Smooth muscle cell (in vitro differentiated cells): ENCODE measurements at regions not wholly inside any gene's neighbourhood (a gene's known extent, or its start where the extent isn't known, plus 50 kb on each side); places are given as distances from the start of the nearest gene placed in this dataset.
"Not testable (repeated sequence)": the region's sequence is repeated elsewhere in the genome, so short reads cannot be mapped to it uniquely, and the experiment has no call there.

Experiments
- DNase-seq: peaks from one replicate; lab custom pipeline; 2025; ENCODE audit not compliant: unreplicated experiment; lab: John Stamatoyannopoulos, UW
- H2AFZ ChIP-seq: fragments of 200-600 bp; sonication (generic); 2 replicates; pipeline ENCODE4 v1.6.0; 2016; ENCODE audit warnings: antibody characterized with exemption, low read depth, mild to moderate bottlenecking
- H3F3A ChIP-seq: fragments of 200-600 bp; sonication (generic); 2 replicates; pipeline ENCODE4 v1.6.0; 2017; ENCODE audit warnings: antibody characterized with exemption, low read depth
- H3K27ac ChIP-seq: fragments of 200-600 bp; sonication (generic); 2 replicates; pipeline ENCODE4 v1.5.1; 2016; ENCODE audit warnings: low read depth, mild to moderate bottlenecking
- H3K27me3 ChIP-seq: fragments of 200-600 bp; sonication (generic); 2 replicates; pipeline ENCODE4 v1.6.1; 2016; ENCODE audit warnings: low read depth, mild to moderate bottlenecking
- H3K36me3 ChIP-seq: fragments of 200-600 bp; sonication (generic); 2 replicates; pipeline ENCODE4 v1.5.1; 2016; ENCODE audit warnings: low read depth
- H3K4me1 ChIP-seq: fragments of 200-600 bp; sonication (generic); 2 replicates; pipeline ENCODE4 v1.5.1; 2016; ENCODE audit warnings: low read depth
- H3K4me2 ChIP-seq: fragments of 200-600 bp; sonication (generic); 2 replicates; pipeline ENCODE4 v1.6.0; 2016; ENCODE audit warnings: mild to moderate bottlenecking
- H3K4me3 ChIP-seq: fragments of 200-600 bp; sonication (generic); 2 replicates; pipeline ENCODE4 v1.5.1; 2016; ENCODE audit warnings: mild to moderate bottlenecking
- H3K79me2 ChIP-seq: fragments of 200-600 bp; sonication (generic); 2 replicates; pipeline ENCODE4 v1.6.0; 2016; ENCODE audit warnings: low read depth, mild to moderate bottlenecking
- H3K9ac ChIP-seq: fragments of 200-600 bp; sonication (generic); 2 replicates; pipeline ENCODE4 v1.6.0; 2016; ENCODE audit warnings: low read depth
- H3K9me3 ChIP-seq: fragments of 200-600 bp; sonication (generic); replicated peaks from 2 replicates; pipeline ENCODE4 v1.5.1; 2016; ENCODE audit warnings: low read depth
- H4K20me1 ChIP-seq: fragments of 200-600 bp; sonication (generic); 2 replicates; pipeline ENCODE4 v1.6.0; 2016; ENCODE audit warnings: low read depth
- CTCF ChIP-seq: fragments of 200-600 bp; sonication (generic); IDR thresholded peaks from 2 replicates; pipeline ENCODE4 v1.5.1; 2017; ENCODE audit warnings: borderline replicate concordance, mild to moderate bottlenecking, antibody characterized with exemption; ENCODE audit not compliant: insufficient read depth, poor library complexity, severe bottlenecking
- WGBS: methylation state at CpG from one replicate; pipeline ENCODE4 v1.1.7; 2016; ENCODE audit warnings: low lambda C conversion rate; 5-methylcytosine and 5-hydroxymethylcytosine counted together

GRCh38 chr4:117014236-117014635, 71.1 kb downstream of the TRAM1L1 start:
- Histone ChIP-seq H3K36me3 (no peaks in the 10 kb centered on the region), H3F3A (no peaks in the 10 kb centered on the region), H2AFZ (no peak overlapping the region), H3K4me1 (no peaks in the 10 kb centered on the region), H3K4me3 (no peak overlapping the region), H3K9me3 (no peaks in the 10 kb centered on the region), H3K79me2 (no peaks in the 10 kb centered on the region), H3K27me3 (no peaks in the 10 kb centered on the region), H3K4me2 (no peak overlapping the region), H3K27ac (no peak overlapping the region), H3K9ac (no peak overlapping the region), H4K20me1 (no peaks in the 10 kb centered on the region)
- 84% methylated on average over 3 of the region's 3 CpGs for WGBS
- no peak for DNase-seq
- TF ChIP-seq CTCF = no peak

- H2AFZ ChIP-seq = no peak overlapping the region
- H3K36me3 ChIP-seq = no peaks in the 10 kb centered on the region
- no peak overlapping the region for H3K27ac ChIP-seq
- no peaks in the 10 kb centered on the region for H3K4me1 ChIP-seq
- no peak overlapping the region for H3K9ac ChIP-seq
- H3K4me2 ChIP-seq = no peak overlapping the region
- TF ChIP-seq CTCF = no peak
- H3K27me3 ChIP-seq = no peaks in the 10 kb centered on the region
- WGBS = 88% methylated on average over 1 of the region's 1 CpG
- no peak overlapping the region for H3K4me3 ChIP-seq
- H3K9me3 ChIP-seq = no peaks in the 10 kb centered on the region
- no peak for DNase-seq
- H3F3A ChIP-seq = no peaks in the 10 kb centered on the region
- H3K79me2 ChIP-seq = no peaks in the 10 kb centered on the region
- H4K20me1 ChIP-seq = no peaks in the 10 kb centered on the region
These were observed 74.7 kb downstream of the TRAM1L1 start for GRCh38 chr4:117010671-117011070.

GRCh38 chr4:117001077-117001476, 84.3 kb downstream of the TRAM1L1 start:
- H3K27ac ChIP-seq = no peak overlapping the region
- no peaks in the 10 kb centered on the region for H3K27me3 ChIP-seq
- no peak overlapping the region for H3K9ac ChIP-seq
- no peaks in the 10 kb centered on the region for H3K79me2 ChIP-seq
- H3K4me3 ChIP-seq = no peak overlapping the region
- H3K4me2 ChIP-seq = no peak overlapping the region
- no peak for DNase-seq
- H4K20me1 ChIP-seq = no peaks in the 10 kb centered on the region
- H3K9me3 ChIP-seq = no peaks in the 10 kb centered on the region
- H3K36me3 ChIP-seq = no peaks in the 10 kb centered on the region
- H3K4me1 ChIP-seq = no peaks in the 10 kb centered on the region
- 81% methylated on average over 8 of the region's 8 CpGs for WGBS
- TF ChIP-seq CTCF = no peak
- no peak overlapping the region for H2AFZ ChIP-seq
- H3F3A ChIP-seq = no peaks in the 10 kb centered on the region

GRCh38 chr4:116982656-116983055, 102.7 kb downstream of the TRAM1L1 start:
- Histone ChIP-seq H3K27ac (no peak overlapping the region), H3K27me3 (no peaks in the 10 kb centered on the region), H3K9ac (no peak overlapping the region), H3F3A (no peaks in the 10 kb centered on the region), H3K9me3 (no peaks in the 10 kb centered on the region), H2AFZ (no peak overlapping the region), H4K20me1 (no peaks in the 10 kb centered on the region), H3K36me3 (no peaks in the 10 kb centered on the region), H3K4me2 (no peak overlapping the region), H3K4me3 (no peak overlapping the region), H3K79me2 (no peaks in the 10 kb centered on the region), H3K4me1 (no peaks in the 10 kb centered on the region)
- no peak for TF ChIP-seq CTCF
- DNase-seq = no peak
- 90% methylated on average over 5 of the region's 5 CpGs for WGBS

- H3K27me3 ChIP-seq, H3K79me2 ChIP-seq, H3F3A ChIP-seq, H3K9me3 ChIP-seq, H4K20me1 ChIP-seq, H3K27ac ChIP-seq, H3K9ac ChIP-seq, H2AFZ ChIP-seq, H3K4me2 ChIP-seq, DNase-seq, H3K4me3 ChIP-seq, H3K36me3 ChIP-seq, H3K4me1 ChIP-seq: not testable (repeated sequence)
- WGBS = 85% methylated on average over 12 of the region's 12 CpGs
These were observed 104.9 kb downstream of the TRAM1L1 start for GRCh38 chr4:116980436-116980835.
